ENCODE measurements at regions not wholly inside any gene's neighbourhood (a gene's known extent, or its start where the extent isn't known, plus 50 kb on each side); places are given as distances from the start of the nearest gene placed in this dataset.
A peak's percentile ranks its signal among the peaks of the same experiment; 100 is the strongest.

DNA sequence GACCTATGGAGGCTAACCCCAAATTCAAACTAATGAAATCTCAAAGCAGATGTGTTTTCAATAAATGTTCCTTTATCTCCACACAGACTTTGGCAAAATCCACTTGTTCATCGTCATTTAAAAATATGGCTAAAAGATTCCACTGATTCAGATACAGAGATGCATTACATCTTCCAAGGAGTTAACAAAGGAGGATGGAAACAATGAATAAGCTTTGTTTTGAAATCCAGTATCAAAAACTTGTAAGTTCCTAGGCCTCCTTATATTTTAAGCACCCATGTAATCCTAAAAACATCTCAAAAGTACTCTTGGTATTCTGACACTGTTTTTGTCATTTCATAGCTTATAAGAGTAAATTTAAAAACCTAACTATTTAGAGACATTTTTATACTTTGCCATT lies 345.6 kb upstream of the ACTBL2 start:
- dilution Hi-C loops (cut with MboI; ENCODE audit: extremely low pct_ligation_motif_present, low sequenced_read_pairs), result no loop called here
- H3K4me2 ChIP-seq (ENCODE audit: control insufficient read depth, extremely low read depth, insufficient read depth, low read depth, low read length), result no peak overlapping the region
- H3K4me3 ChIP-seq (ENCODE audit: control insufficient read depth in 2 of 3, extremely low read depth in 1 of 3, insufficient read depth in 2 of 3, low read depth in 1 of 3, low read length in 3 of 3), result no peak overlapping the region
- DNase-seq (ENCODE audit: low read depth, low spot score) (no peak), FAIRE-seq (no peak)
- no peaks in the 10 kb centered on the region for H3K79me2 ChIP-seq (ENCODE audit: control insufficient read depth, insufficient read depth, low read length)
- no peaks in the 10 kb centered on the region for H4K20me1 ChIP-seq (ENCODE audit: control insufficient read depth, extremely low read depth, insufficient read depth, low read length)
- H3K4me1 ChIP-seq (ENCODE audit: control insufficient read depth, extremely low read depth, insufficient read depth, low read length), result peaks cover 51% of the 10 kb centered on the region
- TF ChIP-seq, protein P1, sequence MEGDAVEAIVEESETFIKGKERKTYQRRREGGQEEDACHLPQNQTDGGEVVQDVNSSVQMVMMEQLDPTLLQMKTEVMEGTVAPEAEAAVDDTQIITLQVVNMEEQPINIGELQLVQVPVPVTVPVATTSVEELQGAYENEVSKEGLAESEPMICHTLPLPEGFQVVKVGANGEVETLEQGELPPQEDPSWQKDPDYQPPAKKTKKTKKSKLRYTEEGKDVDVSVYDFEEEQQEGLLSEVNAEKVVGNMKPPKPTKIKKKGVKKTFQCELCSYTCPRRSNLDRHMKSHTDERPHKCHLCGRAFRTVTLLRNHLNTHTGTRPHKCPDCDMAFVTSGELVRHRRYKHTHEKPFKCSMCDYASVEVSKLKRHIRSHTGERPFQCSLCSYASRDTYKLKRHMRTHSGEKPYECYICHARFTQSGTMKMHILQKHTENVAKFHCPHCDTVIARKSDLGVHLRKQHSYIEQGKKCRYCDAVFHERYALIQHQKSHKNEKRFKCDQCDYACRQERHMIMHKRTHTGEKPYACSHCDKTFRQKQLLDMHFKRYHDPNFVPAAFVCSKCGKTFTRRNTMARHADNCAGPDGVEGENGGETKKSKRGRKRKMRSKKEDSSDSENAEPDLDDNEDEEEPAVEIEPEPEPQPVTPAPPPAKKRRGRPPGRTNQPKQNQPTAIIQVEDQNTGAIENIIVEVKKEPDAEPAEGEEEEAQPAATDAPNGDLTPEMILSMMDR (optimal IDR thresholded peaks at IDR 0.05 in 1 of 3, IDR thresholded peaks at IDR 0.05 in 1 of 3, conservative IDR thresholded peaks at IDR 0.05 in 1 of 3; ENCODE audit: extremely low read depth in 1 of 3, insufficient read depth in 2 of 3, low read length in 3 of 3), result no peak
- TF ChIP-seq EZH2 (IDR thresholded peaks at IDR 0.05; ENCODE audit: low read length), result no peak
- H3K9me1 ChIP-seq (ENCODE audit: control insufficient read depth, extremely low read depth, insufficient read depth, low read length), result no peaks in the 10 kb centered on the region
- H3K27me3 ChIP-seq (ENCODE audit: control insufficient read depth, extremely low read depth, insufficient read depth, low read length), result no peaks in the 10 kb centered on the region
- no peak overlapping the region for H3K27ac ChIP-seq (ENCODE audit: control insufficient read depth, insufficient read depth, low read length)
- no peak overlapping the region for H2AFZ ChIP-seq (ENCODE audit: control insufficient read depth, low read length)
- no peaks in the 10 kb centered on the region for H3K9me3 ChIP-seq (ENCODE audit: control insufficient read depth, low read depth, low read length)
- no peak overlapping the region for H3K9ac ChIP-seq (ENCODE audit: control insufficient read depth, extremely low read depth, insufficient read depth, low read length)
- no peaks in the 10 kb centered on the region for H3K36me3 ChIP-seq (ENCODE audit: control insufficient read depth in 2 of 2, extremely low read depth in 1 of 2, insufficient read depth in 2 of 2, low read length in 2 of 2)

DNA sequence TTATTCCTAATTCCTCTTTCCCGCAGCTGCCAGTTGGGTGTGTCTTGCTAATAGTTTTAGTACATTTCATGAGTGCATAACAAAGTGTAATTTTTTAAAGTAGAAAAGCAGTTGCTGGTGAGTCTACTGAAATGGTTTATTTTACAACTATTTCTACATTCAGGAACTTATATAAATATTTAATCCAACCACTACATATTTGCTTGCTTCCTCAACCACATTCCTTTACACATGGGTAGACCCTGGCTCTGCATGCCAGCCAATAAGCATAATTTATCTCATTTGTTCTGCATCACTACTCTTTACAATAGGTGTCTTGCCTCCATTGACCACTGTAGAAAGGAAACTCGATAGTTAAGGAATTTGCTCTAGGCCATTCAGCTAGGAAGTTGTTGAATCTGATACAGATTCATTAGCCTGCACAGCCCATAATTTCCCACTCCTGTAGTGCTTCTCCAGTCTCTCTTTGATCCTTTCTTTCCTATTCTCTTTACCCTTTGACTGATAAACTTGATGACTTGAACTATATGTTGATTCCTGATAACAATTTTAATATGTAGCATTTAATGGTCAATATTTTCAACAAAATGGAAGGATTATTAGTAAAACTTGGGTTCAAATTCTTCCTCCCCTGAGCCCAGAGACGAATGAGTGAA lies 342.5 kb upstream of the ACTBL2 start:
- H3K4me1 ChIP-seq (ENCODE audit: control insufficient read depth, extremely low read depth, insufficient read depth, low read length), result peaks cover 39% of the 10 kb centered on the region
- DNase-seq (ENCODE audit: low read depth, low spot score), result no peak
- H3K4me3 ChIP-seq (ENCODE audit: control insufficient read depth in 2 of 3, extremely low read depth in 1 of 3, insufficient read depth in 2 of 3, low read depth in 1 of 3, low read length in 3 of 3), result peak overlapping the region in 1 of 3 experiments; percentile 20
- no peaks in the 10 kb centered on the region for H4K20me1 ChIP-seq (ENCODE audit: control insufficient read depth, extremely low read depth, insufficient read depth, low read length)
- no peaks in the 10 kb centered on the region for H3K9me1 ChIP-seq (ENCODE audit: control insufficient read depth, extremely low read depth, insufficient read depth, low read length)
- H3K9ac ChIP-seq (ENCODE audit: control insufficient read depth, extremely low read depth, insufficient read depth, low read length), result peak overlapping the region; percentile 58
- H2AFZ ChIP-seq (ENCODE audit: control insufficient read depth, low read length), result peak overlapping the region; percentile 30
- no peaks in the 10 kb centered on the region for H3K27me3 ChIP-seq (ENCODE audit: control insufficient read depth, extremely low read depth, insufficient read depth, low read length)
- H3K79me2 ChIP-seq (ENCODE audit: control insufficient read depth, insufficient read depth, low read length), result no peaks in the 10 kb centered on the region
- peak overlapping the region; percentile 62 for H3K4me2 ChIP-seq (ENCODE audit: control insufficient read depth, extremely low read depth, insufficient read depth, low read depth, low read length)
- no peaks in the 10 kb centered on the region for H3K36me3 ChIP-seq (ENCODE audit: control insufficient read depth in 2 of 2, extremely low read depth in 1 of 2, insufficient read depth in 2 of 2, low read length in 2 of 2)
- peak; percentile 90 for FAIRE-seq
- no peak for TF ChIP-seq EZH2 (IDR thresholded peaks at IDR 0.05; ENCODE audit: low read length)
- TF ChIP-seq, protein P1 (optimal IDR thresholded peaks at IDR 0.05 in 1 of 3, IDR thresholded peaks at IDR 0.05 in 1 of 3, conservative IDR thresholded peaks at IDR 0.05 in 1 of 3; ENCODE audit: extremely low read depth in 1 of 3, insufficient read depth in 2 of 3, low read length in 3 of 3), result no peak
- dilution Hi-C loops (cut with MboI; ENCODE audit: extremely low pct_ligation_motif_present, low sequenced_read_pairs), result no loop called here
- H3K9me3 ChIP-seq (ENCODE audit: control insufficient read depth, low read depth, low read length), result no peaks in the 10 kb centered on the region
- peak overlapping the region; percentile 95 for H3K27ac ChIP-seq (ENCODE audit: control insufficient read depth, insufficient read depth, low read length)
